CD14-positive monocyte (primary cell): ENCODE measurements at regions not wholly inside any gene's neighbourhood (a gene's known extent, or its start where the extent isn't known, plus 50 kb on each side); places are given as distances from the start of the nearest gene placed in this dataset.

Source experiments
- DNase-seq, 3 donors: peaks; one replicate each; pipeline ENCODE4 v3.0.0-alpha.2; 2011 to 2022
- H2AFZ ChIP-seq: 2 replicates; pipeline ENCODE4 v1.6.0; 2012; ENCODE audit warnings: mild to moderate bottlenecking, low read depth, low read length, inconsistent platforms; ENCODE audit not compliant: insufficient read depth, poor library complexity, severe bottlenecking
- H3K27ac ChIP-seq, 2 donors: 1 replicate in 1 of 2; 2 replicates in 1 of 2; pipeline ENCODE4 v1.5.1; 2012 to 2013; ENCODE audit warnings: low read length in 2 of 2, control low read depth in 1 of 2, inconsistent platforms in 1 of 2, low read depth in 1 of 2, mild to moderate bottlenecking in 1 of 2
- H3K27me3 ChIP-seq, 2 donors: one replicate each; pipeline versions ENCODE4 v1.6.0 to v1.6.1; 2011 to 2013; ENCODE audit warnings: low read length in 2 of 2; ENCODE audit not compliant: control insufficient read depth in 2 of 2, insufficient read depth in 2 of 2
- H3K36me3 ChIP-seq, 2 donors: replicated peaks in 1 of 2; 1 replicate in 1 of 2; 2 replicates in 1 of 2; pipeline versions ENCODE4 v1.5.1 to v1.6.1; 2012 to 2013; ENCODE audit warnings: low read length in 2 of 2, control low read depth in 1 of 2, inconsistent platforms in 1 of 2, mild to moderate bottlenecking in 1 of 2; ENCODE audit not compliant: insufficient read depth in 2 of 2, control insufficient read depth in 1 of 2
- H3K4me1 ChIP-seq, 2 donors: 1 replicate in 1 of 2; 2 replicates in 1 of 2; pipeline versions ENCODE4 v1.5.1 to v1.6.1; 2012 to 2013; ENCODE audit warnings: low read length in 2 of 2, control low read depth in 1 of 2, inconsistent platforms in 1 of 2, mild to moderate bottlenecking in 1 of 2, moderate library complexity in 1 of 2; ENCODE audit not compliant: insufficient read depth in 2 of 2, control insufficient read depth in 1 of 2
- H3K4me2 ChIP-seq: replicated peaks from 2 replicates; pipeline ENCODE3; 2012; ENCODE audit warnings: low read length, moderate library complexity, mild to moderate bottlenecking; ENCODE audit not compliant: poor library complexity, severe bottlenecking; ENCODE audit errors: extremely low read depth
- H3K4me3 ChIP-seq, 3 experiments: fragments of 200-600 bp in 1 of 3; sonication (generic) in 1 of 3; replicated peaks in 1 of 3; 1 replicate in 2 of 3; 2 replicates in 1 of 3; pipeline ENCODE4 v1.5.1; 2011 to 2013; ENCODE audit warnings: low read length in 3 of 3, mild to moderate bottlenecking in 3 of 3, control low read depth in 2 of 3, low read depth in 2 of 3, inconsistent platforms in 1 of 3, moderate library complexity in 1 of 3
- H3K79me2 ChIP-seq: 2 replicates; pipeline ENCODE4 v1.6.0; 2012; ENCODE audit warnings: mild to moderate bottlenecking, control low read depth, inconsistent platforms, low read length, moderate library complexity; ENCODE audit not compliant: insufficient read depth
- H3K9ac ChIP-seq: 2 replicates; pipeline ENCODE4 v1.6.0; 2017; ENCODE audit warnings: low read length, mild to moderate bottlenecking; ENCODE audit not compliant: insufficient read depth, poor library complexity, severe bottlenecking
- H3K9me3 ChIP-seq, 2 donors: replicated peaks in 1 of 2; 1 replicate in 1 of 2; 2 replicates in 1 of 2; pipeline versions ENCODE4 v1.5.1 to v1.6.1; 2012 to 2013; ENCODE audit warnings: low read length in 2 of 2, control low read depth in 1 of 2; ENCODE audit not compliant: control insufficient read depth in 1 of 2, insufficient read depth in 1 of 2
- H4K20me1 ChIP-seq: 2 replicates; pipeline ENCODE4 v1.6.0; 2012; ENCODE audit warnings: mild to moderate bottlenecking, low read length, control low read depth, moderate library complexity; ENCODE audit not compliant: insufficient read depth
- H3K27ac Mint-ChIP-seq, 7 donors: one replicate each; pipeline ENCODE4 v1.8.0; 2020; ENCODE audit warnings: mild to moderate bottlenecking in 7 of 7, mixed read lengths in 7 of 7, moderate library complexity in 6 of 7, inconsistent platforms in 2 of 7
- H3K27me3 Mint-ChIP-seq, 3 donors: one replicate each; pipeline ENCODE4 v1.8.0; 2021 to 2022; ENCODE audit warnings: low read depth in 3 of 3, mild to moderate bottlenecking in 3 of 3, mixed read lengths in 3 of 3, moderate library complexity in 3 of 3, inconsistent platforms in 1 of 3
- H3K36me3 Mint-ChIP-seq, 2 donors: one replicate each; pipeline ENCODE4 v1.8.0; 2020; ENCODE audit warnings: mixed read lengths in 2 of 2, inconsistent platforms in 1 of 2, mild to moderate bottlenecking in 1 of 2
- H3K4me1 Mint-ChIP-seq: one replicate; pipeline ENCODE4 v1.8.0; 2020; ENCODE audit warnings: mild to moderate bottlenecking, mixed read lengths
- H3K4me3 Mint-ChIP-seq, 2 donors: one replicate each; pipeline ENCODE4 v1.8.0; 2020; ENCODE audit warnings: mild to moderate bottlenecking in 2 of 2, mixed read lengths in 2 of 2, moderate library complexity in 1 of 2
- H3K9me3 Mint-ChIP-seq, 7 donors: one replicate each; pipeline ENCODE4 v1.8.0; 2020 to 2022; ENCODE audit warnings: mixed read lengths in 7 of 7, mild to moderate bottlenecking in 6 of 7, moderate library complexity in 6 of 7, inconsistent platforms in 2 of 7
- WGBS: methylation state at CpG from one replicate; pipeline ENCODE4 v1.1.5; 2013; ENCODE audit warnings: missing lambda C conversion rate; ENCODE audit not compliant: insufficient coverage; 5-methylcytosine and 5-hydroxymethylcytosine counted together
- intact Hi-C, 2 donors: fragments of 100-400 bp; cut with micrococcal nuclease; formaldehyde crosslinking; loops; one replicate each; pipeline versions ENCODE4 v1.15.0 to v1.15.1; 2023
- TF ChIP-seq, protein P1 (sequence below): fragments of 200-600 bp; IDR thresholded peaks from one replicate; pipeline ENCODE4 v1.8.0; 2022; ENCODE audit warnings: antibody characterized with exemption, mild to moderate bottlenecking

DNA sequence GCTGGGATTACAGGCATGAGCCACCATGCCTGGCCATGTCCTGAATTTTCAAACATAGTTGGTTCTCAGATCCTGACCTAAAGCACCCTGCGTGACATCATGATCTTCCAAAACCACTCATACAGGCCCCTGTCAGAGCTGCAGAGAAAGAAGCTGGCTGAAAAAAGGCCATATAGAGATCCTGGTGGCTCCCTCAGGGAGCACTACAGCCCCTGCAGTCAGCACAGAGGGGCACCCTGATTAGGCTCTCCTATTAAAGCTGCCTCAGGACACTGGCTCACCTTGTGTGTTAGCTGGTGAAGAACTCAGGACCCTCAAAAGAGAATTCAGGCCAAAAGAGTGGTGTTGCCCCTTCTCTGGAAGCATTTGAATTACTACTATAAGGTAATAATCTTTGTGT lies 249.7 kb upstream of the MCTP2 start:
- DNase-seq: no peak
- Histone ChIP-seq H3K27ac (no peak overlapping the region), H3K79me2 (no peaks in the 10 kb centered on the region), H4K20me1 (no peaks in the 10 kb centered on the region), H3K36me3 (no peaks in the 10 kb centered on the region), H2AFZ (no peak overlapping the region), H3K4me2 (no peak overlapping the region), H3K27me3 (no peaks in the 10 kb centered on the region), H3K4me3 (no peak overlapping the region), H3K4me1 (no peaks in the 10 kb centered on the region), H3K9me3 (no peaks in the 10 kb centered on the region), H3K9ac (no peak overlapping the region)
- Mint-ChIP-seq H3K4me3 (no peak overlapping the region), H3K9me3 (peaks cover 0 to 2% (median 0%) of the 10 kb centered on the region in 7 donors), H3K4me1 (peaks cover 8% of the 10 kb centered on the region), H3K36me3 (no peaks in the 10 kb centered on the region), H3K27ac (no peak overlapping the region), H3K27me3 (peaks cover 1 to 3% (median 2%) of the 10 kb centered on the region in 3 donors)
- intact Hi-C loops: no loop called here
- 100% methylated on average over 1 of the region's 1 CpG for WGBS
- TF ChIP-seq, protein P1, sequence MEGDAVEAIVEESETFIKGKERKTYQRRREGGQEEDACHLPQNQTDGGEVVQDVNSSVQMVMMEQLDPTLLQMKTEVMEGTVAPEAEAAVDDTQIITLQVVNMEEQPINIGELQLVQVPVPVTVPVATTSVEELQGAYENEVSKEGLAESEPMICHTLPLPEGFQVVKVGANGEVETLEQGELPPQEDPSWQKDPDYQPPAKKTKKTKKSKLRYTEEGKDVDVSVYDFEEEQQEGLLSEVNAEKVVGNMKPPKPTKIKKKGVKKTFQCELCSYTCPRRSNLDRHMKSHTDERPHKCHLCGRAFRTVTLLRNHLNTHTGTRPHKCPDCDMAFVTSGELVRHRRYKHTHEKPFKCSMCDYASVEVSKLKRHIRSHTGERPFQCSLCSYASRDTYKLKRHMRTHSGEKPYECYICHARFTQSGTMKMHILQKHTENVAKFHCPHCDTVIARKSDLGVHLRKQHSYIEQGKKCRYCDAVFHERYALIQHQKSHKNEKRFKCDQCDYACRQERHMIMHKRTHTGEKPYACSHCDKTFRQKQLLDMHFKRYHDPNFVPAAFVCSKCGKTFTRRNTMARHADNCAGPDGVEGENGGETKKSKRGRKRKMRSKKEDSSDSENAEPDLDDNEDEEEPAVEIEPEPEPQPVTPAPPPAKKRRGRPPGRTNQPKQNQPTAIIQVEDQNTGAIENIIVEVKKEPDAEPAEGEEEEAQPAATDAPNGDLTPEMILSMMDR: no peak

DNA sequence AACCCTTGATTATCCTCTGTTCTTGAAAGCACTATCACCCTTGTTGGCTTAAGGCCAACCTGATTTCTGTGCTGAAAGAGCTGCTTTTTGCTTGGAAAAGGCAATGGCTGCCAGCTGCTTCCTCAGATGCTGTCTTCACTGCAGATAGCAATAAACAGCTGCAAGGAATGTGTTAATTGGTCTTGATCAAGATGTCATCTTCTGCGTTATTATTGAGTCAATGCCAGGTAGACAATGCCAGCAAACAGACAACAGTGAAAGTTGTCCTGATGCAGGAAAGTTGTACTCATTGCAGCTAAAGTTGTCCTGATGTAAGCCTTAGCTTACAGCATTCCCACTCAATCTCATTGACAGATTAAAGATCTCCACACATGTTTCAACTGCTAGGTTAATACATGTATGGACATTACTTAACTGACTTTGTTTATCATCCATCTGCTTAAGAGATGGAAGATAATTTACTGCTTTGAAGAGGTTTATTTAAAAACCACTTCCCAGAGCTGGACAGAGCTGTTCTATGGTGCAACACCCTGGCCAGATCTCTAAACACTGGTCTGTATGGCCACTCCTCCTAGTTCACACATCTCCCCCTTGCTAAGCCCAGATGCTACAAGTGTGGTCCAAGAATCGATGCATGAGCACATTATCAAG lies 251.0 kb upstream of the MCTP2 start:
- no peak overlapping the region for H3K9ac ChIP-seq
- no peak for DNase-seq
- Mint-ChIP-seq H3K36me3 (no peaks in the 10 kb centered on the region), H3K27ac (peak overlapping the region in 1 of 7 donors; percentile 15), H3K4me3 (no peak overlapping the region), H3K27me3 (peaks cover 1 to 3% (median 2%) of the 10 kb centered on the region in 3 donors), H3K9me3 (peaks cover 0 to 2% (median 0%) of the 10 kb centered on the region in 7 donors), H3K4me1 (no peaks in the 10 kb centered on the region)
- H3K27ac ChIP-seq: no peak overlapping the region
- H2AFZ ChIP-seq: no peak overlapping the region
- no peak overlapping the region for H3K4me2 ChIP-seq
- no peaks in the 10 kb centered on the region for H3K27me3 ChIP-seq
- WGBS: 100% methylated on average over 1 of the region's 2 CpGs
- no peak overlapping the region for H3K4me3 ChIP-seq
- H3K9me3 ChIP-seq: no peaks in the 10 kb centered on the region
- no peaks in the 10 kb centered on the region for H3K36me3 ChIP-seq
- no peaks in the 10 kb centered on the region for H3K4me1 ChIP-seq
- TF ChIP-seq, protein P1: no peak
- intact Hi-C loops: no loop called here
- H4K20me1 ChIP-seq: no peaks in the 10 kb centered on the region
- H3K79me2 ChIP-seq: no peaks in the 10 kb centered on the region
